ENCODE measurements at regions not wholly inside any gene's neighbourhood (a gene's known extent, or its start where the extent isn't known, plus 50 kb on each side); places are given as distances from the start of the nearest gene placed in this dataset.

DNA sequence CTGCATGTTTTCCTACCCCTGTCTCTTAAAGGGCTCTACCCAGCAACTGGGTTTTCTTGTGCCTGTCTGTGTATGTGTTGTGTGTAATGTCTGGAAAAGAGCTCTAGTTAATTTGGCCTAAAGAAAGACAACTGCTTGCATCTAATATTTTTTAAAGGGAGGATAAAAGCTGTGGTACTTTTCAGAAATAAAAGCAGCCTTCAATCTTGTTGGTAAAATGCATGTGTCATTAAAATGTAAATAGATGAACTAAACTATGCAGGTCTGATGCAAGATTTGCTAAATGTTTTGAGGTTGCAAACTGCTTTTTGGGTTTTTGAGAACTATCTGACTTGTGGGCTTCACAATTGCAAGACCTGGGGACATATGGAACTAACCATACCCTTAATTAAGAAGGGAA is 445.3 kb downstream of the HTR7 start:
- H3K4me2 ChIP-seq, result no peak overlapping the region

DNA sequence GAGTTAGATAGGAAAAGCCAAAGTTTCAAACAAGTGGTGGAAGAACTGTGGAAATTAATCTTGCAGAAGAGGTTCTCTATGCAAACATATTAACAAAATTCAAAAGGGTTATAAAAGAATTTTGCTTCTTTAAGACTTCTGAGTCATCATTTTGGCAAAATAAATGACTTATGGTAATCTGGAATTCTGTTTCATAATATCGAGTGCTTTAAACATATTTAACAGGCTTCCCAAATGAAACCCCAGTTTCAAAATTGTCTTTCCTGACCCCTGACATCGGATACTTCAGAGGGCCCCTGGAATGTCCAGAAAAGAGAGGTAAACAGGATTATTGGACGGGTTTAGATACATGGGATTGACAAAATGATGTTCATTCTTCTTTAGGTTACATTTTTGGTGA is 444.6 kb downstream of the HTR7 start:
- H4K20me1 ChIP-seq (ENCODE audit: insufficient read depth), result no peaks in the 10 kb centered on the region
- H3K36me3 ChIP-seq (ENCODE audit: insufficient read depth), result no peaks in the 10 kb centered on the region
- H3K4me3 ChIP-seq (IDR thresholded peaks at IDR 0.05; ENCODE audit: insufficient read depth, low read depth, low read length), result no peak overlapping the region
- H3K4me1 ChIP-seq (ENCODE audit: low read depth, poor library complexity, severe bottlenecking), result no peaks in the 10 kb centered on the region
- H3K4me2 ChIP-seq, result no peak overlapping the region
- H2AFZ ChIP-seq (ENCODE audit: low read depth), result no peak overlapping the region
- H3K79me2 ChIP-seq (ENCODE audit: insufficient read depth, low read depth), result no peaks in the 10 kb centered on the region
- no peak overlapping the region for H3K27ac ChIP-seq
- no peaks in the 10 kb centered on the region for H3K27me3 ChIP-seq (ENCODE audit: insufficient read depth, low read depth)
- H3K9ac ChIP-seq, result no peak overlapping the region
- TF ChIP-seq, protein P1, sequence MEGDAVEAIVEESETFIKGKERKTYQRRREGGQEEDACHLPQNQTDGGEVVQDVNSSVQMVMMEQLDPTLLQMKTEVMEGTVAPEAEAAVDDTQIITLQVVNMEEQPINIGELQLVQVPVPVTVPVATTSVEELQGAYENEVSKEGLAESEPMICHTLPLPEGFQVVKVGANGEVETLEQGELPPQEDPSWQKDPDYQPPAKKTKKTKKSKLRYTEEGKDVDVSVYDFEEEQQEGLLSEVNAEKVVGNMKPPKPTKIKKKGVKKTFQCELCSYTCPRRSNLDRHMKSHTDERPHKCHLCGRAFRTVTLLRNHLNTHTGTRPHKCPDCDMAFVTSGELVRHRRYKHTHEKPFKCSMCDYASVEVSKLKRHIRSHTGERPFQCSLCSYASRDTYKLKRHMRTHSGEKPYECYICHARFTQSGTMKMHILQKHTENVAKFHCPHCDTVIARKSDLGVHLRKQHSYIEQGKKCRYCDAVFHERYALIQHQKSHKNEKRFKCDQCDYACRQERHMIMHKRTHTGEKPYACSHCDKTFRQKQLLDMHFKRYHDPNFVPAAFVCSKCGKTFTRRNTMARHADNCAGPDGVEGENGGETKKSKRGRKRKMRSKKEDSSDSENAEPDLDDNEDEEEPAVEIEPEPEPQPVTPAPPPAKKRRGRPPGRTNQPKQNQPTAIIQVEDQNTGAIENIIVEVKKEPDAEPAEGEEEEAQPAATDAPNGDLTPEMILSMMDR (conservative IDR thresholded peaks at IDR 0.05; ENCODE audit: low read depth, low read length), result no peak

More for the DNA sequence above, 445.3 kb downstream of the HTR7 start:
- H3K27me3 ChIP-seq (ENCODE audit: insufficient read depth, low read depth), result no peaks in the 10 kb centered on the region
- H3K27ac ChIP-seq, result no peak overlapping the region
- H3K4me1 ChIP-seq (ENCODE audit: low read depth, poor library complexity, severe bottlenecking), result no peaks in the 10 kb centered on the region
- H3K4me3 ChIP-seq (IDR thresholded peaks at IDR 0.05; ENCODE audit: insufficient read depth, low read depth, low read length), result no peak overlapping the region
- TF ChIP-seq, protein P1 (conservative IDR thresholded peaks at IDR 0.05; ENCODE audit: low read depth, low read length), result no peak
- no peaks in the 10 kb centered on the region for H3K36me3 ChIP-seq (ENCODE audit: insufficient read depth)
- H2AFZ ChIP-seq (ENCODE audit: low read depth), result no peak overlapping the region
- H3K9ac ChIP-seq, result no peak overlapping the region
- no peaks in the 10 kb centered on the region for H3K79me2 ChIP-seq (ENCODE audit: insufficient read depth, low read depth)
- H4K20me1 ChIP-seq (ENCODE audit: insufficient read depth), result no peaks in the 10 kb centered on the region

DNA sequence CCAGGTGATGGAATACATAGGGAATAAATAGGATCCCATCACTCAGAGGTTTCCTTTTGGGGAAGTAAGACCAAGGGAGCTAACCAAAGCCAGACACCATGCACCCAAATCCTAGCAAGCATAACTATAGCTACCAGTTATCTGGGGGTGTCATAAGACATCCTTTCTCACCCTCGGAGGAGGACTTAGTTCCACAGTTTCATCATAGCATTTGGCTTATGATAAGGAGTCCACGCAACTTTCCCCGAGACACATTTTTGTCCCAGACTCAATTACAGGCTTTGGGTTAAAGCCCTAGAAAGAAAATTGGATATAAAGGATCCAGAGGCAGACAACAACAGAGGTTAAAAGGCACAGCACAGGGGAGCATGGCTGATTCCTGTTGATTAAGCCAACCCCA is 442.9 kb downstream of the HTR7 start:
- Histone ChIP-seq H3K27me3 (ENCODE audit: insufficient read depth, low read depth) (no peaks in the 10 kb centered on the region), H3K4me1 (ENCODE audit: low read depth, poor library complexity, severe bottlenecking) (no peaks in the 10 kb centered on the region), H3K36me3 (ENCODE audit: insufficient read depth) (no peaks in the 10 kb centered on the region), H4K20me1 (ENCODE audit: insufficient read depth) (no peaks in the 10 kb centered on the region), H3K9ac (no peak overlapping the region), H3K79me2 (ENCODE audit: insufficient read depth, low read depth) (no peaks in the 10 kb centered on the region), H3K4me2 (no peak overlapping the region), H2AFZ (ENCODE audit: low read depth) (no peak overlapping the region), H3K4me3 (IDR thresholded peaks at IDR 0.05; ENCODE audit: insufficient read depth, low read depth, low read length) (no peak overlapping the region), H3K27ac (no peak overlapping the region)
- TF ChIP-seq, protein P1 (conservative IDR thresholded peaks at IDR 0.05; ENCODE audit: low read depth, low read length), result no peak

DNA sequence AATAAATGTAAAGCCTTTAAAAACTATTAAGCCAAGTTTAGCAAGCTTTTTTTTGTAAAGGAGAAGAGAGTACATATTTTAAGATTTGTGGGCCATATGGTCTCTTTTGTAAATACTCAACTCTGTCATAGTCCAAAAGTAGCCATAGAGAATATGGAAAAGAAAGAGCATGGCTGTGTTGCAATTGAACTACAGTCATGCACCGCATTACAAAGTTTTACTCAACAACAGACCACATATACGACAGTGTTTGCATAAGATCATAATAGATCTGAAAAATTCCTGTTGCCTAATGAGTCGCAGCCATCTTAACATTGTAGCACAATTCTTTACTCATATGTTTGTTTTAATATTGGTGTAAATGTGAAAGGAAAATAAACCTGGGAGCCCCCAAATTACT is 440.8 kb downstream of the HTR7 start:
- Histone ChIP-seq H3K79me2 (ENCODE audit: insufficient read depth, low read depth) (no peaks in the 10 kb centered on the region), H3K4me1 (ENCODE audit: low read depth, poor library complexity, severe bottlenecking) (no peaks in the 10 kb centered on the region), H3K36me3 (ENCODE audit: insufficient read depth) (no peaks in the 10 kb centered on the region), H3K27ac (no peak overlapping the region), H3K4me2 (no peak overlapping the region), H3K27me3 (ENCODE audit: insufficient read depth, low read depth) (no peaks in the 10 kb centered on the region), H2AFZ (ENCODE audit: low read depth) (no peak overlapping the region), H4K20me1 (ENCODE audit: insufficient read depth) (no peaks in the 10 kb centered on the region), H3K4me3 (IDR thresholded peaks at IDR 0.05; ENCODE audit: insufficient read depth, low read depth, low read length) (no peak overlapping the region), H3K9ac (no peak overlapping the region)
- TF ChIP-seq, protein P1 (conservative IDR thresholded peaks at IDR 0.05; ENCODE audit: low read depth, low read length), result no peak

Data from KMS-11 (cell line).